Right hindlimb (tissue), 1 donor: ENCODE measurements at regions not wholly inside any gene's neighbourhood (a gene's known extent, or its start where the extent isn't known, plus 50 kb on each side); places are given as distances from the start of the nearest gene placed in this dataset.
A peak's percentile ranks its signal among the peaks of the same experiment; 100 is the strongest.

ENCODE experiments used
- DNase-seq: peaks from one replicate; pipeline ENCODE4 v3.0.0-alpha.2; 2018

DNA sequence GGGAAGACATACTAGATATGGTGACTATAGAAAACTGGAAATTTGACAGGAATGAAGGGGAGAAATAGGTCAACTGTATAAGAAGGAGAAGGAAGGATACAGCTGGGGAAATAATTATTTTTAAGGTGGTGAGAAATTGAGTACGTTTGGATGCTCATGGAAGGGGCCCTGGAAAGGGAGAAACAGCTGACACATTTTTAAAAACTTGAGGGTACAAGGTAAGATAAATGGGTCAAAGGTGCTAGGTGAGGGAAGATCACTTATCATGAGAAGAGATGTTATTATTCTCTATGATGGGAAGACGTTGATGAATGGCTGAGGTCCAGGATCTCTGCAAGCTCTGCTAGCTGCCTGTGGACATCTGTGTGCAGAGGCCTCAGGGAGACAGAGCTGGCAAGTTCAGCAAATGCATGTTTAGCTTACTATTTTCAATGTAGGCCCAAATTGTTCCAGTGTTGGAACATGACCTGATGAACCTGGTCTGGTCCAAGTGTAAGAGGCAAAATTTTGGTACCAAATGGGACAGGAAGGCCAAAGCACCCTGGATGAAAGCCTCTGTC is 181.7 kb downstream of the MTRR start:
- DNase-seq: peak; percentile 51

DNA sequence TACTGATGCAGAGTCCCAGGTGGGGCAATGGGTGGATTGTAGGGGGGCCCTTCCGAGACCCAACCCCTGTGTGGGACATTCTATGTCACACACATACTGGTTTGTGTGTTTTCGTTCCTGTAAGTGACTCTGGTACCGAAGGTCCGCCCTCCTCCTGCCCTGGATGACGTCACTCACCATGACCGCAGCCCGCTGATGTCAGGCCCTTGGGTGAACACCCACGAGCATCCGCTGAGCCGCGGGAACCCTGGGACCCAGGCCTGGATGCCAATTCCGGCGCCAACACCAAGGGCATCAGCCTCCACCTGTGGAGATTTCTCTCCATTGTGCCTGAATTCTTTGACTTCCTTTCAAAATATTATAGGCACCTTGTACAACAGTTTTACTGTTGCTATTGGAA is 184.3 kb downstream of the MTRR start:
- no peak for DNase-seq

DNA sequence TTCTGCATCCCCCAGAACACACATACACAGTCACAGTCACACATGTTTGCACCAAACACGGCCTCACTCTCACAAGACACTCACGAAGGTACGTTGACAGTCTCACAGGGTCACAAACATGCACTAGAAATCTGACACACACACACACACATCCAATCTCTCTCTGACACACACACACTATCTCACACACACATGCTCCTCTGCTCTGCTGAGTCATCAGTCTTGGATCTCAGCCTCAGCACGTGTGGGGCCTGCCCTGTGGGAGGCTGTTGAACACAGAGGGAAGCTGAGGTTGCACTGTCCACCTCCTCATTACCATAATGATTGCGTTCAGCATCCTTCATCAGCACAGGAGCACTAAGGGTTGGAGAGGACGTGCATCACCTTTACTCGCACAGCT is 188.8 kb downstream of the MTRR start:
- DNase-seq: peak; percentile 66

DNA sequence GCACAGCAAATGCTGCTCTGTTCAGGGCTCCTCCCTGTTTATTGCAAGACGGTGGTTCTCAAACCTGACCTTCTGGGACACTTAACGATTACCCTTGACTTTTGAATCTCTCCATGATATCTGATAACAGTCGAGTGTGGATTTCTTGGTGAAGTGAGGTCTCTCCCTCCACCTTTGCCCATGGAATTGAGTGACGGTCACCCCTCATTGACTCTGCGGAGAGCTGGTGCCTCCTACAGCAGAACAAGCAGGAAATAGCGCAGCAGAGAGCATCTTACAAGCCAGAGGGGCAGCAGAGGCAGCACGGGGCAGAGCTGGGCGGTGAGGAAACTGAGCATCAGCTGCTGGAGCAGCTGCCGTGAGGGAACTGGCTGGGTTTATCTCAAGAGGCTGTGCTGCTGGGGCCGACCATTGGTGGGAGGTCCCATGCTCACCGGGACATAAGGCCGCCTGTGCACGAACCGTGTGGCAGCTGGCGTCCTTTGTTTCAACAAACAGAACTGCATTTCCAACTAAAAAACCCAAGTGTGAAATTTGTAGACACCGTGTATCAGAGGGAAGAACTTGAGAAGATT is 189.8 kb downstream of the MTRR start:
- DNase-seq: no peak

DNA sequence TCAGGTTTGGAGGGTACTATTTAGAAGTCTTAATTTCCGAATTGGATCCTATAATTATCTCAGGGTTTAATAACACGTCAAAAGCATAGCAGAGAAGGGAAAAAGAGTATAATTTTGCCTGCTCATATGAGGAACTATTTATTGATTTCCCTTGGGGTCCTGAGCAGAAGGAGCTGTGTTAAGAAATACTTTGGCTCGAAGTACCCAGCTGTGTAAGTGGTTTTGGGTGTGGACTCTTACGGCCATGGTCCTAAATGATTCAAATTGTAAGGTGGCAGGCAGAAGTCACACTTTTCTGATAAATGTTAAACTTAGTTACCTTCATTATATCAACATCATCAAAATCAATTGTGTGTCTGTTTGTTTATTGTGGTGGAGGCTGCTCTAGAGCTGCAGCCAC is 190.4 kb downstream of the MTRR start:
- DNase-seq: no peak

DNA sequence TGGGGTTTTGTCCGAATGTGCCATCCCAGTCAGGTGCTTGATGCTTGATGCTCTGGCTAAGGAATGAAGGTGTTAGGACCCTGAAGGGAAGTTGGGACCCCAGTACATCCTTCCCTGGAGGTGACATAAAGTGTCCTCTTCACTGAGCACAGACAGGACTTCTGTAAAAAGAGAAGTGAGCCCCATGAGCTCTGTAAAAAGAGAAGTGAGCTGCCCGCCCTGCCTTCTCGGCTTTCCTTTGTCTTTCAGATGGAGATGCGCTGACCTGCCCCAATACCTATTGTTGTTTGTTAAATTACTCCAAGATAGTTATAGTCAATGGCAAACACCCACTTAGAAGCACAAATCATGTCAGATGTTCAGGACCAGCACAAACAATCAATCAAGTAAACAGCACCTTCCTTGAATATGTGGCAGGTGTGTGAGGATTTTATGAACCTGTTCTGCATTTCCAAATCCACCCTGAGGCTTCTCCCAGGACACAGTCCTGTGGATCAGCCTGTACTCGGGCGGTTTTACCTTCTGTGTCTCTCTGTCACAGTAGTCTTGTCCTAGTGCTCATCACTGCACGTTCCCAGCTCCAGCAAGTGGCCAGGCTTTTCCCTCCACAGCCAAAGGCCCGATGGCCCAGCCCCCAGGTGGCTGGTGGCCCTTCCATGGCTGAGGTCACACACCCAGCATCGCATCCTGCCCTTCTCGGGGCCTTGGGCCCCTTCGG is 191.4 kb downstream of the MTRR start:
- no peak for DNase-seq

DNA sequence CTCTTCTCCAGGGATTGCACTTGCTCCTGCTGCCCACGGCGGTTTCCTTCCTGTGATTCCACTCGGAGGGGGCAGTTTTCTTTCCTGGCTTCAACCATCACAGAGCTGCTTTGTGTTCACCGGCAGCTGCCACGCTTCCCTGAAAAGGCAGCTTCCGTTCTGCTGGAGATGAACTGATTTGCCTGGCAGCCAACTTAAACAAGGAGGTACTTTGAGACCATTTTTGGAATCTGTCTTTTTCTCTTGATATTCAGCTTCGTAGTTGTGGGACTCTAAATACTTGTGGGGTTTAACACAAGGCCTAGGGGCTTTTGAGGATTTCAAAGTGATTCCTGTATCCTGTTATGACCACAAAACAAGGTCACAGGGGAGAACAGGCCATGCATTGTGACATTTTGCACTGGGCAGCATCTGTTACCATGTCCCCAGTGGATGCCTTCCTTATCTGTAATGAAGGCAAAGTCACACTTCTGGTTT is 192.0 kb downstream of the MTRR start:
- DNase-seq: peak; percentile 37

DNA sequence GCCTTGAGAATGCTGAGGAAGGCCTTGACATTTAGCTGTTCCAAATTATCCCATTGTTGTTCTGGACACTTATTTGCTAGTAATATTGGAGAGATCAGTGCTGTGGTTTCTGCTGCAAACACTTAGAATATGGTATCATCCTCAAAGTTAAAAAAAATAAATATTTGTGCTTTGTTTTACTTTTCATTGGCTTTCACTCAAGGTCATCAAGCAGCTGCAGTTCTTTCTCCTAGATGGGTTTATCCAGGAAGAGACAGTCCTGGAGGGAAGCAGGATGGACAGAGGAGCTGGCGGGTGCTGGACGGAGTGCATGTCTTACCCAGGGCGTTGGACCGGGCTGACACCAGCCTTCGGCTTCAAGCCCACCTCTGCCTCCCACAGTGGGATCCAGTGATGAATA is 193.6 kb downstream of the MTRR start:
- no peak for DNase-seq

DNA sequence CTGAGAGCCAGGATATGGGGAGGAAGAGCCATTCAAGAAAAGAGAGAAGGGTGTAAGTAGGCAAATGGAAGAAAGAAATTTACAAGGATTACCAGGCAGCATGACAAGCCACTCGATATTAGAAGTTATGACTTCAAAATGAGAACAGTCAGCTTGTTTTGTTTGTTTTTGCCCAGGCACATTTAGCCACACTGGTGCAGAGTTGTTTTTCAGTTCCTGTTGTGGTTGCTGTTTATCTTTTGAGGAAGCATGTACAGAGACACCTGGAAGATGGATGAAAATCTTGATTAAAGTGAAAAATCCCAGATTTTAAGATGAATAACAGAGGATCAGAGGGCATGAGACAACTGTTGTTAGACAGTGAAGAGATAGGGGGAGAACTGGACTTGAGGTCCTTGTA is 199.1 kb downstream of the MTRR start:
- no peak for DNase-seq

DNA sequence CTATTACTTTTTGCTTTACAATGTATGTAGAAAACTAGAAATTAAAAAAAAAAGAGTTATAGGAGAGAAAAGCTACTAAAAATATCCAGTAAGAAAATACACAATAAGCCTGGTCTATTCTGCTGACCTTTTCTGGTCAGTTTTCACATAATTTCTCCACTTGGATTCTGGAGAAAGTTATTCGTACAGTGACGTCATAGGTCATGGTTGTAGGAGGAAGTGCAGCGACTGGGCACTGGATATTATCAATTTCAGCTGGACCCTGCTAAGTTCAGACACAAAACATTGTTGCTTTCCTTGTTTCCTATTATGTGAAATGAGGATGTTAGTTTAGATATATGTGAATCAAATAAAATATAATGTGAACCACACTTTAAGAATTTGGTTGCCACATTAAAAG is 201.2 kb downstream of the MTRR start:
- DNase-seq: no peak

DNA sequence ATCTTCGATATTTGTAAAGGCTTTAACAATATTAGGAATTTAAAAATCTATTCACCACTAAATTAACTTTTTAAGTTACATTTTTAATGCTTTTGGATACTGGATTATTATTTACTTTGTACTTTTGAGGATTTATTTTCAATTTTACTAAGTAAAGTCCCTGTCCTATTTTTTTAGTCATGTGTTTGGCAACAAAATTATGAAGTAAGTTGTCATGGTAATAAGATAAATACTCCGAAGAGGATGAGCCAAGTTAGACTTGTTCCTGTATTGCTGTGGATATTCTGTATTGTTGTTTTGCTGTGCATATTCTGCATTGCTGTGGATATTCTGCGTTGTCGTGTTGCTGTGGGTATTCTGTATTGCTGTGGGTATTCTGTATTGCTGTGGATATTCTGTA is 210.1 kb downstream of the MTRR start:
- no peak for DNase-seq

DNA sequence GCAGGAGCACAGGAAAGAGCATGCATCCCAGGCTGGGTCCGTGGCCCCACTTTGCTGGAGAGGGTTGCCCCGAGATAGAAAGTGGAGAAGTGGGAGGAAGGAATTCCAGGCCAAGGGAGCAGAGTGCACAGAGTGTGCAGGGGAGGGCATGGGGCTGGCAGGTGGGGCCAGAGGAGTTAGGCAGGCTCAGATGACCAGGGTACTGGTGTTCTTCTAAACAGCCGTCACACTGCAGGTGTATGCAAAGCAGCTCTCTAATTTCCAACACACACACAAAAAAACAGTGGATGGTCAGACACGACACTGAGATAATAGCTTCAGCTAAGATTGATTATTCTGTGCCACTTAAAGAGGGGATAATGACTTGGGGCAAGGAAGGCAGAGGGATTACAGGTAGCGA is 212.2 kb downstream of the MTRR start:
- no peak for DNase-seq

DNA sequence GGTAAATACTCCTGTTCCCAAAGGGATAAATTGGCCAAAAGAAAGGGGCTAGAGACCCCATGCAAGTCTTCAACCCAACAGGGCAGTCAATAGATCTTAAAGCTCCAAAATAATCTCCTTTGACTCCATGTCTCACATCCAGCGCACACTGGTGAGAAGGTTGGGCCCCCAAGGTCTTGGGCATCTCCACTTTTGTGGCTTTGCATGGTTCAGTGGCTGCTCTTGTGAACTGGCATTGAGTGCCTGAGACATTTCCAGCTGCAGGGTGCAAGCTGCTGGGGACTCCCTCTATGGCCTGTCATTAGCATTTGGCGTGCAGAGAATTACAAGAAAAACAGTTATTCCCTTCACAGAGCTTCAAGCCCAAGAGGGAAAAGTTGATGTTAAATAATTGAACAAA is 224.7 kb downstream of the MTRR start:
- no peak for DNase-seq

DNA sequence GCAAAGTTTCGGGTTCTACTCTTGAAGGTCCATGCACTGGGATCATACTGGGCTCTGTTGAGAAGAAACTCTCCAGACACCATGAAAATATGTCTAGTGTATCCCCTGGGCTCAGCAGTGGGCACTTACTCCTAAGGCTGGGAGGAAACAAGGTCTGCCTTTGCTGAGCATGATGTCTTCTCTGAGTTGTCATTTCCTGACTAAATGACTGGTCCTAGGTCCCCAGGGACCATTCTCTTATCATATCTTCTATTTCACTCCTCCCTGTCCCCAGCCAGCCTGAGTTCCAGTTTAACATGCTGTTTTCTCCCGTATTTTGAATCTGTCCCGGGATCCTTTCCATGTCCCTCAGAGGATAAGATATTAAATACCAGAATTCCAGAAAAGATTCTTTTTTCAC is 225.4 kb downstream of the MTRR start:
- no peak for DNase-seq

DNA sequence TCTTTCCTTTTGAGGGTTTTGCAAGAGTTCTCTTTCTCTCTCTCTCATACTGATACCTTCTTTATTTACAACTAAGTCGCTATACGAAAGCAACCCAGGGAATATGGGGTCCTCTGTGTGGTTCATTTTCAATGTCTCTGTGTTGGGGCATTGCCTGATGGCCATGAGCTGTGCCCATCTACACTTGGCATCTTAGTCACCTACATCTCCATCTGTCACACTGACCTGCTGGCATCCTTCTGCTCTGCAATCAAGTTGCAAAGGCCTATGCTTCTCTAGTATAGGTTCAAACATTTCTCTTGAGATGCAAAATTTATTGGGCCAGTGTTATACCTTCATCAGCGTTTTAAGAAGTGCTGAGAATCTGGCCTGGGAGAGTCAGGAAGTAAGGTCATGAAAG is 228.2 kb downstream of the MTRR start:
- no peak for DNase-seq

DNA sequence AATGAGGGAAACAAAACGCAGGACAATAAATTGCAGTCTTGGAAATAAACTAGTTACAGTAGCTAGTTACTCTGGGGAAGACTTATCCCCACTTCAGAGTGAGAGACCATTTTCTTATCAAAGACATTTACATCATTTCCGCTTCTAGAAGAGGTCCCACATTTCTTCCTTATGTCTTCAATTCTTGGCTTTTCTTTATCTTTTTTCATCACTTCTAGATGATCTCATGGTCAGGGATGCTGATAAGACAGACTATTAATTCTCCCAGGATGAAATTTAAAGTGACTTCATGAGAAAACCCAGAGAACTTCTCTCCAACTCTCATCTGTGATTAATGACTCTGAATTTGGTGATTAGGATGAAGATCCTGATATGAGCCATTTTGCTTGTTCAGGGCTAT is 229.1 kb downstream of the MTRR start:
- DNase-seq: no peak

DNA sequence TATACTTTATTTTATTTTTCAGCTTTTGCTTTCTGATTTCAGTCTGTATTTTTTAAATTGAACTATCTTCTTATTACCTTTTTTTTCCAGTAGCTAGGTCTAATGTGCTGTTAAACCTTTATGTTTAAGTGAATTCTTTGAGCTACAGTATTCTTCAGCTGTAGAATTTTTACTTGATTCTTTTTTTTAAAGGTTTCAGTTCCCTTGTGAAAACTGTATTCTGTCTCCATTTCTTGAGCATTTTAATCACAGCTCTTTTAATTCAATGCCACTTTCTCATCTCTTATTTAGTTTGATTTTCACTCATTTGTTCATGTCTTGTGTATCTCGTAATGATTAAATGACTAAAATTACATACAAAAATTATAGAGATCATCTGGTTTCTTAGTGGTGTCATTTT is 233.8 kb downstream of the MTRR start:
- no peak for DNase-seq

DNA sequence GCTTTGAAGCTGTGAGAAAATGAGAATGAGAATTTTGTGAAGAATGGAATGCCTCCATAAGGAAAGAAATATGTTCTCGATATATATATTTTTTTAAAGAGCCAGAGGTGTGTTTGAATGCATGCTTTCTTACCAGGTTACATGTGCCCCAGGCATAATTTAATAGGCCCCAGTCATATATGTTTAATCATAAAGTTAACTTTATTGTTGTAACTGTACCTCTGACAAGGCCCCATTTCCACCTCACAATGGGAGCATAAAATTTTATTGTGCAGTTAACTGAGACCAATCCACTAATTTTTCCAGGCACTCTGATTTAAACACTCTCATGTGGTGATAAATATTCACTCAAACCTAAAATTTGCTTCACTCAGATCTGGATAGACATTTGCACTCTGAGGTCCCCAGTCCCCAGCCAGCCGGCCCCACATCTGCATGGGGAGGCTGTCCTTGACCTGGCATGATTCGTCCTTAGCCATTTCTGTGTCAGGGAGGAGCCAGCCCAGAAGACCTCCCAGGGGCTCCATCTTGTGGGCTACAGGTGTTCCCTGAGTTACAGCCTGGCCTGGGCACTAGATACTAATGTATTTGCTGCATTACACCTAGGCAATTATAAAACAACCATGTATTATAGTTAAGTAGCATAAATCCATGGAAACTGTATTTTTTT is 245.8 kb downstream of the MTRR start:
- no peak for DNase-seq

DNA sequence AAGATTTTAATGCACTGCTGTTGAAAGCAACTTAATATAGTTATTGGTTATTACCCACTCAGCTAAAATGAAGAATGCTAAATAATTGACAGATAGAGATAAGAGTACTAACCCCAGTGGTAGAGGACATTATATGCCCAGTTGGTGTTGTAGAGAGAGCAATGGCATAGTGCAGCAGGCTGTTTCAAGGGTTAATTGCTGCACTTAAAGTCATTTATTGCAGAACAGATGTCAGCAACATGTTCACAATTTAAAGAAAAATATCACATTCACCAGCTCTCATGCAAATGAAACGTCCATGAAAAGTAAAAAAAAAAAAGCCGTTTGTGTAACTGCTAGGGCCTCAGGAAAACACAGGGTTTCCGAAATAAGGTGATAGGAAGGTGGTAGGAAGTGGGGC is 254.6 kb downstream of the MTRR start:
- no peak for DNase-seq

DNA sequence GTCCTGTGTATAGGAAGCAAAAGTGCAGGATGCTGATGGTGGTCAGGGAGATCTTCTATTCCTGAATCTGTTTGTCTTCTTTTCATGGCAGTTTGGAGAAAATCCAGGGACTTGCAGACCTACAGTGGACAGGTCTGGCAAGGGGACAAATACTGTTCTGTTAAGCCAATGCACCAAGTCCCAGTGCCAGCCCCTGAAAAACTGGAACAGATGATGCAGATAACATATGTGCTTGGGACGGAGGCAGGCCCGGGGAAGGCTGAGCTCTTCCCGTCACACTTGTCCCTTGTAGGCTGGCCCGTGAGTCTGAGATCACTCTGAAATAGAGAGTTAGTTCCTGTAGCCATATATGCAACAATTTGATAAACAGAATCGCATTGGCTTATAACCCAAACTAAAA is 265.7 kb downstream of the MTRR start:
- no peak for DNase-seq

DNA sequence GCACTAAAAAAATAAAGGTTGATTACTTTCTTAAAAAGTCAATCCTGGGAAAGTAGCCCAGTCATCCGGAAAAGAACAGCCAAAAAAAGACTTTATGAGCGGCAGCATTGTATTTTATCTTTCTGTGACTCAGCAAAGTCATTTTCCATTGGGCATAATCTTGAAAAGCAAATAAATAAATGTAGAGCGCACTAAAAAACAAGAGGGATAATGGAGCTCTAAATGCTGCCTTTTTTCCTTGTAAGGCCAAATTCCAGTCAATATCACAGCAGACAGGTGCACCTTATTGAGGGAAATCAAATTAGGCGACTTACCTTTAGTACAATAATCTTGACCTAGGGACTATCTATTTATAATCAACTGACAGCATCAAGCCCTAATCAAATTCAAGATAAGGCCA is 266.8 kb downstream of the MTRR start:
- DNase-seq: no peak

DNA sequence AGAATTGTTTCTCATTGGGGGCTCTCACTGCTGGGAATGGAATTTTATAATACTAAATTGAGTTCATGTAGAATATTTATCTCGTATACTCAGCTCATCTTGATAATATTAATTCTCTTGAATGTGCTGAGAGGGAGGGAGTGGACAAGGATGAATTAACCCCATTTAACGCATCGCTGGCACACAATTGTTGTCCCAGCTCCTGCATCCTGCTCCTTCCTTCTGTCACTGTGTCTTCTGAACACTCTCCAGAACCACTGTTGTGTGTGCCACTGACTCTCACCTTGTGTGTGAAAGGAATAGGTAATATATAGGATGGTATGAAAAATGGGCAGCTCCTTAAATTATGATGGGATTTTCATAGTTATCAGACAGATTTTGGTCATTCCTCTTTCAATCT is 267.3 kb downstream of the MTRR start:
- no peak for DNase-seq

DNA sequence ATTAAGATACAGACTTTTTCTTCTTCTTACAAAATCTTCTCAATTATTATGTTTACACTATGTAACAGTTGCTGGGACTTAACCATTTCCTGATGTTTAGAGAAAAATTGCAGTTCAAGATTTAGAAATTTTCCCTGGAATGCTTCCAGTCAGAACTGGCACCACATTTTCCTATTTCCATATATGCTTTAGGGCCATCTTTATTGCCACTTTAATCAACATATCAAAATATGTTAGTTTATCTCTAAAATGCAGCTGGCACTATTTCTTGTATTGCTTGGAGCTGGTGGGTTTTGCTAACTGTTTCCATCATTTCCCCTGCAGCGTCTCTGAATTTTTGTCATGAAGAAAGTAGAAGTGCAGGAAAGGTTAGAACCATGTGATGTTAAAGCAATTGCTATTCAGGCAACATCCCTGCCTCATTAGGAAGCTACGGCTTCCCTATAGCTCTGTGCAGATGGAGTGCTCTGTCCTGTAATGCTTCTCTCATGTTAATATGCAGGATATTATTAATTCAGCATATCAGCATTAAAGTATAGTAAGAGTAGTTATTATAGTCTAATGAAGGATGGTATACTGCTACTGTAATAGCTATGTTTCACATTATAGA is 269.1 kb downstream of the MTRR start:
- no peak for DNase-seq

DNA sequence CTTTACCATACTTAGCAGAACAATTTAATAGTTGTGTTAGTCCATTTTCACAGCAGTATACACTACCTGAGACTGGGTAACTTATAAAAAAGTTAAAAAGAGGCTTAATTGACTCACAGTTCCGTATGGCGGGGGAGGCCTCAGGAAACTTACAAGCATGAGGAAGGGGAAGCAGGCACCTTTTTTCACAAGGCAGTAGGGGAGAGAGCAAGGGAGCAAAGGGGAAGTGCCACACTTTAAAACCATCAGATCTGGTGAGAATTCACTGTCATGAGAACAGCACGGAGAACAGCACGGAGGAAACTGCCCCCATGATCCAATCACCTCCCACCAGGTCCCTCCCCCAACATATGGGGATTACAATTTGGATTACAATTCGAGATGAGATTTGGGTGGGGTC is 269.9 kb downstream of the MTRR start:
- no peak for DNase-seq
